ENCODE measurements at regions not wholly inside any gene's neighbourhood (a gene's known extent, or its start where the extent isn't known, plus 50 kb on each side); places are given as distances from the start of the nearest gene placed in this dataset.
"Not testable (repeated sequence)": the region's sequence is repeated elsewhere in the genome, so short reads cannot be mapped to it uniquely, and the experiment has no call there.

GRCh38 chr18:104264-104663 lies 54.1 kb upstream of the USP14 start:
- TF ChIP-seq CTCF (conservative IDR thresholded peaks at IDR 0.05; ENCODE audit: low read depth in 2 of 2); EZH2 (IDR thresholded peaks at IDR 0.05; ENCODE audit: low read depth, unreplicated experiment); POLR2AphosphoS5 (IDR thresholded peaks at IDR 0.05; ENCODE audit: low read depth); REST (IDR thresholded peaks at IDR 0.05; ENCODE audit: unreplicated experiment): not testable (repeated sequence)

Measured in GM23338 (cell line).